ENCODE measurements at regions not wholly inside any gene's neighbourhood (a gene's known extent, or its start where the extent isn't known, plus 50 kb on each side); places are given as distances from the start of the nearest gene placed in this dataset.

DNA sequence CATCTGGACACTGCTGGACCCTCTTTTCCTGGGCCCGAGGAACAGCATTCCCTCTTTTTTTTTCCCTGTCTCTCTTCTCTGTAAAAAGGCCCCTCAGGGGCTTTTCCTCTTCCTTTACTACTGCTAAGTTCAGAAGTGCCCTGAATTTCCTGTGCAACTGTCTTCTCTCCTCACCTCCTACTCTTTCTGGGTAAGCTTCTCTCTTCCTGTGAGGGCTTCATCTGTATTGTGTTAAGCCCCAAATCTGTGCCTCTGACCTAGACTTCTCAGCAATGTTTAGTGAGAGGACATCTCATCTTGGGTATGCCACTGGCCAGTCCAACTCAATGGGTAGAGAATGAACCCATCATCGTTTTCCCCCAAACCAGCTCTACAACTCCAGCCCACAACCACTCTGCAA, 174.2 kb downstream of the PTEN start:
- no peak for TF ChIP-seq FOXM1 (IDR thresholded peaks at IDR 0.05; ENCODE audit: borderline replicate concordance, low read depth)
- TF ChIP-seq TCF12 (IDR thresholded peaks at IDR 0.05; ENCODE audit: low read depth): no peak
- no peak for TF ChIP-seq NFIC (IDR thresholded peaks at IDR 0.05)
- TF ChIP-seq, protein P1, sequence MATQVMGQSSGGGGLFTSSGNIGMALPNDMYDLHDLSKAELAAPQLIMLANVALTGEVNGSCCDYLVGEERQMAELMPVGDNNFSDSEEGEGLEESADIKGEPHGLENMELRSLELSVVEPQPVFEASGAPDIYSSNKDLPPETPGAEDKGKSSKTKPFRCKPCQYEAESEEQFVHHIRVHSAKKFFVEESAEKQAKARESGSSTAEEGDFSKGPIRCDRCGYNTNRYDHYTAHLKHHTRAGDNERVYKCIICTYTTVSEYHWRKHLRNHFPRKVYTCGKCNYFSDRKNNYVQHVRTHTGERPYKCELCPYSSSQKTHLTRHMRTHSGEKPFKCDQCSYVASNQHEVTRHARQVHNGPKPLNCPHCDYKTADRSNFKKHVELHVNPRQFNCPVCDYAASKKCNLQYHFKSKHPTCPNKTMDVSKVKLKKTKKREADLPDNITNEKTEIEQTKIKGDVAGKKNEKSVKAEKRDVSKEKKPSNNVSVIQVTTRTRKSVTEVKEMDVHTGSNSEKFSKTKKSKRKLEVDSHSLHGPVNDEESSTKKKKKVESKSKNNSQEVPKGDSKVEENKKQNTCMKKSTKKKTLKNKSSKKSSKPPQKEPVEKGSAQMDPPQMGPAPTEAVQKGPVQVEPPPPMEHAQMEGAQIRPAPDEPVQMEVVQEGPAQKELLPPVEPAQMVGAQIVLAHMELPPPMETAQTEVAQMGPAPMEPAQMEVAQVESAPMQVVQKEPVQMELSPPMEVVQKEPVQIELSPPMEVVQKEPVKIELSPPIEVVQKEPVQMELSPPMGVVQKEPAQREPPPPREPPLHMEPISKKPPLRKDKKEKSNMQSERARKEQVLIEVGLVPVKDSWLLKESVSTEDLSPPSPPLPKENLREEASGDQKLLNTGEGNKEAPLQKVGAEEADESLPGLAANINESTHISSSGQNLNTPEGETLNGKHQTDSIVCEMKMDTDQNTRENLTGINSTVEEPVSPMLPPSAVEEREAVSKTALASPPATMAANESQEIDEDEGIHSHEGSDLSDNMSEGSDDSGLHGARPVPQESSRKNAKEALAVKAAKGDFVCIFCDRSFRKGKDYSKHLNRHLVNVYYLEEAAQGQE (IDR thresholded peaks at IDR 0.05; ENCODE audit: low read depth): no peak
- TF ChIP-seq, protein P2, sequence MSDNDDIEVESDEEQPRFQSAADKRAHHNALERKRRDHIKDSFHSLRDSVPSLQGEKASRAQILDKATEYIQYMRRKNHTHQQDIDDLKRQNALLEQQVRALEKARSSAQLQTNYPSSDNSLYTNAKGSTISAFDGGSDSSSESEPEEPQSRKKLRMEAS (IDR thresholded peaks at IDR 0.05): no peak
- no peak for TF ChIP-seq CEBPB (IDR thresholded peaks at IDR 0.05)

DNA sequence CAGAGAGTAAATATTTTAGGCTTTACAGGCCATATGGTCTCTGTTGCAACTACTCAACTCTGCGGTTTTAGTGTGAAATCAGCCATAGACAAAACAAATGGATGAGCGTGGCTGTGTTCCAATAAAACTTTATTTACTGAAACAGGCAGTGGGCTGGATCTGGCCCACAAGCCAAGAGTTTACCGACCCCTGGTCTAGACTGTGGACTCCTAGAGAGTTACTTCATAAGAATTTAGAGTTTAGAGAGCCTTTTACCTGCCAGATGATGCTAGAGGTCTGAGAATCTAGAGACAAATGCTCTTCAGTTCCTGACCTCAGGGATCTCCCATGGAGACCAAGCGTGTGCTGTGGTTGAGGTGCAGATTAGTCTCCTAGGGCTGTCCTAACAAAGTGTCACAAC, 174.8 kb downstream of the PTEN start:
- TF ChIP-seq, protein P1 (IDR thresholded peaks at IDR 0.05; ENCODE audit: low read depth): no peak
- TF ChIP-seq, protein P3, sequence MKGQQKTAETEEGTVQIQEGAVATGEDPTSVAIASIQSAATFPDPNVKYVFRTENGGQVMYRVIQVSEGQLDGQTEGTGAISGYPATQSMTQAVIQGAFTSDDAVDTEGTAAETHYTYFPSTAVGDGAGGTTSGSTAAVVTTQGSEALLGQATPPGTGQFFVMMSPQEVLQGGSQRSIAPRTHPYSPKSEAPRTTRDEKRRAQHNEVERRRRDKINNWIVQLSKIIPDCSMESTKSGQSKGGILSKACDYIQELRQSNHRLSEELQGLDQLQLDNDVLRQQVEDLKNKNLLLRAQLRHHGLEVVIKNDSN (IDR thresholded peaks at IDR 0.05): no peak
- TF ChIP-seq CREB1 (IDR thresholded peaks at IDR 0.05; ENCODE audit: low read depth) (no peak), EGR1 (IDR thresholded peaks at IDR 0.05) (no peak), TAF1 (IDR thresholded peaks at IDR 0.05; ENCODE audit: low read depth) (no peak), TEAD4 (IDR thresholded peaks at IDR 0.05) (no peak), ZBTB7A (IDR thresholded peaks at IDR 0.05; ENCODE audit: low read depth) (no peak), YY1 (IDR thresholded peaks at IDR 0.05; ENCODE audit: low read depth) (no peak), CEBPB (IDR thresholded peaks at IDR 0.05) (no peak), NFIC (IDR thresholded peaks at IDR 0.05) (no peak)
- TF ChIP-seq, protein P2 (IDR thresholded peaks at IDR 0.05): no peak

DNA sequence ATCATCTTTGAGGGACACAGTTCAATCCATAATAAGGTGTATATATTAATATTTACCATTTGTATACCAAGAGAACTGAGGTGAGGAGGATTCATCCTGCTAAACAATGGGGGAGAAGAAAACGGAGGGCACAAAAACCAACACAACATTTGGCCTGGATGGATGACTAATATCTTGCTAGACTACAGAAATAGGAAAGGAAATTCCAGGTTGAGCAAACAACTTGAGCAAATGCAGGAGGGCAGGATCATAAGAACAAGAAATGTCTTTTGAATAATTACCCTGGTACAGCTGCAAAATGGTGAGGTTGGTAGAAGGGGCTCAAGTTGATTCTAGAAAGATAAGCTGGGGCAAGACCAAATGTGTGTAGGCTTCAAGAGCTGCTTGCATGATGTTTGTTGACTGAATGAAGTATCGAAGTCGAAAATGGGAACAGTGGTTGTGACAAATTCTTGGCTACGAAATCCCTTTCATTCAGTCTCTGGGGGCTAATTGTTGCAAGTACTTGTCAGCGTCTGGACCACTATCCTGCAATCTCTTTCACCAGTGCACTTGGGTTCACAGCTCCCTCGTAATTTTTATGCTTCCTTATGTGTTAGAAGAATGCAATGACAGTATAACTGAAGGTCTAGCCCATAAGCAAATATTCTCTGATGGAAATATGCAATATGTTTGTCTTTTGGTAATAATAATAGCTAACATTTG, 176.2 kb downstream of the PTEN start:
- TF ChIP-seq FOXM1 (IDR thresholded peaks at IDR 0.05; ENCODE audit: borderline replicate concordance, low read depth) (no peak), CREB1 (IDR thresholded peaks at IDR 0.05; ENCODE audit: low read depth) (no peak), EGR1 (IDR thresholded peaks at IDR 0.05) (no peak), YY1 (IDR thresholded peaks at IDR 0.05; ENCODE audit: low read depth) (no peak), TCF12 (IDR thresholded peaks at IDR 0.05; ENCODE audit: low read depth) (no peak), EP300 (IDR thresholded peaks at IDR 0.05; ENCODE audit: borderline replicate concordance) (no peak), TAF1 (IDR thresholded peaks at IDR 0.05; ENCODE audit: low read depth) (no peak), NFIC (IDR thresholded peaks at IDR 0.05) (no peak)
- TF ChIP-seq, protein P3 (IDR thresholded peaks at IDR 0.05): no peak
- TF ChIP-seq, protein P1 (IDR thresholded peaks at IDR 0.05; ENCODE audit: low read depth): no peak

DNA sequence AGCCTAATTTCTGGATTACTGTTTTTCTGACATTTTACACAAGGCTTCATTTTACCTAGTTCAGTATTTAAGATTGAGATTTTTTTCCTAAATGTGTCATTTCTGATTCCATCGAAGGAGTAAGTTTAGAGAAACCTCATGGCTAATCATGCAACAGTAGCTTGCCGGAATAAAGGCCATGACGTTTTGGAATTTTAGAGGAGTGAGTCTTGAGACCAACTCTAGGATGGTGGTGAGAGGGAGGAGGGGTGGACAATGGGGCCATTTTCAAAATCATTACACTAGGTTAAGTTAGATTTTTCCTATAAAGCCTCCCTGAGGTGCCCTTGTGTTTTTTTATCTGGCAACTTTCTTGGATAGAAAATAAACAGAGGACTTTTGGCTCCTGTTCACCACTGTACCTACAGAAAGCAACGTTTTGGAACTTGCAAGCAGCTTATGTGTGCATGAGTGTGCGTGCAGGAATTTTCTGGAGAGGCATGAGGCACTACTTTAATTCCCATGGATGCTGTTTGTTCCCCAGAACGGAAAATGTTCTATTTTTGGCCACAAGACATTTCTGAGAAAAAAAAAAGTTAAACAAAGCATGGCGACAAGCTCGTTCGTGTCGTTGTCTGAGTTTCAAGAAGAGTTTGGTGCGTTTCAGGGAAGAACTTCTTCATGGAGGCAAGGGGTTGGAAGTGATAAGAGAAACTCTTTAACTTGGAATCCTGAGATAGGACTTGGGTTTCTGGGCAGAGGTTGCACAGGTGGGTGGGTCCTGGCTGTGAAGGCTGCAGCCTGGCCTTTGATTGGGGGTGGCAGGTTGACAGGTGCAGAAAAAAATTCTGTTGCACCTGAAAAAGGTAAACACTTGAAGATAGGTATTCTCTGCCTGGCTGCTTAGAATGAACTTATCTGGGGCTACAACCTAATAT, 178.1 kb downstream of the PTEN start:
- TF ChIP-seq EGR1 (IDR thresholded peaks at IDR 0.05) (no peak), CREB1 (IDR thresholded peaks at IDR 0.05; ENCODE audit: low read depth) (no peak), TCF12 (IDR thresholded peaks at IDR 0.05; ENCODE audit: low read depth) (no peak), FOXM1 (IDR thresholded peaks at IDR 0.05; ENCODE audit: borderline replicate concordance, low read depth) (no peak)

Data from Ishikawa (cell line).